KBM-7 (cell line): ENCODE measurements at regions not wholly inside any gene's neighbourhood (a gene's known extent, or its start where the extent isn't known, plus 50 kb on each side); places are given as distances from the start of the nearest gene placed in this dataset.
"Not testable (repeated sequence)": the region's sequence is repeated elsewhere in the genome, so short reads cannot be mapped to it uniquely, and the experiment has no call there.

Experiments
- DNase-seq: peaks from one replicate; pipeline ENCODE4 v3.0.0-alpha.2; 2015
- in situ Hi-C: fragments of 300-500 bp; cut with MboI; formaldehyde crosslinking; loops from 2 replicates; pipeline ENCODE4 v1.14.3; 2020; ENCODE audit warnings: low sequenced_read_pairs, low pct_unique_long_range_greater_than_20kb, mixed read lengths

GRCh38 chr12:42916143-42916542 is 326.6 kb upstream of the PRICKLE1 start:
- in situ Hi-C loops, result no loop called here
- no peak for DNase-seq

DNA sequence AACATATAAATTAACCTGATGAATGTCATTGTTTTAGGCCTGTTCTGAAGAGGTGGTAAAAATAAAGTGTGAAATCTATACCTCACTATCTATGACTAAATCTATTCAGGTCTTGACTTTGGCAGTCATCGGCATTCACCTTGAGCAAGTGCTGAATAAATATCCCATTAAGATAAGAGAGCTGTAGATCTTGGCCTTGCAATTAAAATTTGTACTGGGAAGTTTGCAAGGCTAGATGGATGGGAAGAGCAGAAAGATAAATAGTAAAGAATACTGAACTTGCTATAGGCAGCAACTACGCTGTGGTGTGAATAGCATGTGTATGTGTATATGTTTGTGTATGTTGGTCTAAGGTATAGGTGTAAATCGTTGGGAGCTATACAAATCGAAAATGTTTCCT is 325.9 kb upstream of the PRICKLE1 start:
- in situ Hi-C loops, result no loop called here
- DNase-seq, result no peak

DNA sequence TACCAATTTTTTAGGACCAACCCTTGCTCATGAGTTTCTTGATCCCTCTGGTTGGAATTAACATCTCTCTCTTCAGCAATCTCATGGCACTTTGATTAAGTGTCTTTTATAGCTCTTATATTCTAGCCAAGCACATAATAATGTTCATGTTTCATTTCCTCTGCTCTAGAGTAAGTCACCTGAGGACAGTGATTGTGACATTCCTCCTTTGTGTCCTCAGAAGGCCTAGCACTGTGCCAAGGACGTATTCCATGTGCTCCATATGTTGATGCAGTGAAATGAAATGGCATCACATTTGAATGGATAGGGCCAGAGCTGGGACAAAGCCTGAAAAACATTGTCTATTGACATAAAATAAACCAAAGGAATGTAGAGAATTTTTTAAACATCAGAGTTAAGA is 322.8 kb upstream of the PRICKLE1 start:
- in situ Hi-C loops, result no loop called here
- no peak for DNase-seq

DNA sequence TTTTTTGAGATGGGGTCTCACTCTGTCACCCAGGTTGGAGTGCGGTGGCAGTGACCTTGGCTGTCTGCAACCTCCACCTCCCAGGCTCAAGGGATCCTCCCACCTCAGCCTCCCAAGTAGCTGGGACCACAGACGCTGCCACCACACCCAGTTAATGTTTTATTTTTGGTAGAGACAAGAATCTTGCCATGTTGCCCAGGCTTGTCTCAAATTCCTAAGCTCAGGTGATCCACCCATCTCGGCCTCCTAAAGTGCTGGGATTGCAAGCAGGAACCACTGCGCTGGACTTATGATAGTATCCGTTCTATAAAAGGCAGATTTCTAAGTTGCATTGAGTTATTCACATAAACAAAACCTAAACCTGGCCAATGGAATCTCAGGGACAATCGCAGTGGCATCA is 321.1 kb upstream of the PRICKLE1 start:
- in situ Hi-C loops, result no loop called here

DNA sequence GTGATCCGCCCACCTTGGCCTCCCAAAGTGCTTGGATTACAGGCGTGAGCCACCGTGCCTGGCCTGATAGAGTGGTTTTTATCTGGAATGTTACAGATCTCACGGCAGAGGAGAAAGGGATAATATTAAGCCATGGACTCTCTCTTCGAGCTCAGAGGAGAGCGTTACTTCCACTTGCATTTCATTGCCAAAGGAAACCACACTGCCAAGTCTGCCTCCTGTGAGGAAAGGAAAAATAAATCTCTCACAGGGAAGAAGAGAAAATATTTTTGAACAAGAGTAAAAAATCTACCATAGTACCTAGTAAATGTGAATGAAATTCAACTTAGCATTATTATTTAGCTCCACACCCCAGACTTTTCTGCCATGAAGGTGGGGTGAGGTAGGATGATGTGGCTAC is 319.2 kb upstream of the PRICKLE1 start:
- no peak for DNase-seq
- in situ Hi-C loops, result no loop called here

More for the DNA sequence above, 321.1 kb upstream of the PRICKLE1 start:
- DNase-seq, result no peak

GRCh38 chr12:42906801-42907200 is 317.3 kb upstream of the PRICKLE1 start:
- in situ Hi-C loops, DNase-seq: not testable (repeated sequence)

DNA sequence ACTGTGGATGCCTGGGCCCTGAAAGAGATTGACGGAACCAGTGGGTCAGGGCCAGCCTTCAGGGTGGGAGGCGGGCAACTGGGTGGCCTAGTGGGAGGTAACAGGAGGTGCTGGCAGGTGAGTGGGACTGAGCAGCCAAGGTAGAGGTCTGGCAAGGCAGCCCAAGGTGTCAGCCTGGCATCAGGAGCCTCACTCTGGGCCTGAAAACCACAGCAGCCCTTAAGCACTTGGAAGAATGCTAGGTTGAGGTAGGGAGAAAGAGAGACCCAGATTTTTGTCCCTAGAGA is 315.8 kb upstream of the PRICKLE1 start:
- DNase-seq, result no peak
- in situ Hi-C loops, result no loop called here

GRCh38 chr12:42904683-42905418 is 315.3 kb upstream of the PRICKLE1 start:
- no peak for DNase-seq

GRCh38 chr12:42903736-42904135 is 314.2 kb upstream of the PRICKLE1 start:
- DNase-seq, result no peak
- in situ Hi-C loops, result no loop called here

More at GRCh38 chr12:42904683-42905418, 315.3 kb upstream of the PRICKLE1 start:
- in situ Hi-C loops, result no loop called here

GRCh38 chr12:42902001-42902400 is 312.5 kb upstream of the PRICKLE1 start:
- DNase-seq, result no peak
- in situ Hi-C loops, result no loop called here

GRCh38 chr12:42893803-42894202 is 304.3 kb upstream of the PRICKLE1 start:
- no peak for DNase-seq
- in situ Hi-C loops, result no loop called here

- in situ Hi-C loops, result no loop called here
- DNase-seq, result no peak
Measured at GRCh38 chr12:42892702-42893551, 303.4 kb upstream of the PRICKLE1 start.

DNA sequence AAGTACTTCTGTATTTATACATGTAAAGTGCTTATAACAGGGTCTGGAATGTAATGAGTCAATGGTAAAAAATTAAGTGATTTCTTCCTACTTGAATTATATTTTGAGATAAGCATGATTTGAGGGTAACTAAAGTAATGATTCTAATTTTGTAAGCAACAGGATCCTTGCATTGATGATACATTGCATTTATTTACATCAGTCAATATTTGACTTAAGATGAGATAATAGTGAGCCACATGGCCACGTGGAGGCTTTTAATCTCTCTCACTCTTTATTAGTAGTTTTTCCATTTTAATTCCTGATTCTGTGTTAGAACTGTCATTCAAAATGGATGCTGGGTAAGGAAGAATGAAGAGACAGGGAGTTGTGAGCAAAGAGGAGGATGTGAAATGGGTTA is 298.1 kb upstream of the PRICKLE1 start:
- in situ Hi-C loops, result no loop called here
- no peak for DNase-seq

- in situ Hi-C loops, result no loop called here
- no peak for DNase-seq
Measured at GRCh38 chr12:42886160-42886559, 296.6 kb upstream of the PRICKLE1 start.

- DNase-seq, result no peak
- in situ Hi-C loops, result no loop called here
Measured at GRCh38 chr12:42885677-42886076, 296.1 kb upstream of the PRICKLE1 start.

DNA sequence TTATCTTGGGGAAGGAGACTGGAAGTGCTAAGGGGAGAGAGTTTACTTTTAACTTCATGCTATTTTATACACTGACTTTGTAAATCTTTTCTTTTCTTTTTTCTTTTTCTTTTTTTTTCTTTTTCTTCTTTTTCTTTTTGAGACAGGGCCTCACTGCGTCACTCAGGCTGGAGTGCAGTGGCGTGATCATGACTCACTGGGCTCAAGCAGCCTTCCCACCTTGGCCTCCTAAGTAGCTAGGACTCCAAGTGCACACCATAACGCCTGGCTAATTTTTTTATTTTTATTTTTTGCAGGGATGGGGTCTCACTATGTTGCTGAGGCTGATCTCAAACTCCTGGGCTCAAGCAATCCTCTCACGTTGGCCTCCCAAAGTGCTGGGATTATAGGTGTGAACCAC is 294.6 kb upstream of the PRICKLE1 start:
- in situ Hi-C loops, result no loop called here
- no peak for DNase-seq

DNA sequence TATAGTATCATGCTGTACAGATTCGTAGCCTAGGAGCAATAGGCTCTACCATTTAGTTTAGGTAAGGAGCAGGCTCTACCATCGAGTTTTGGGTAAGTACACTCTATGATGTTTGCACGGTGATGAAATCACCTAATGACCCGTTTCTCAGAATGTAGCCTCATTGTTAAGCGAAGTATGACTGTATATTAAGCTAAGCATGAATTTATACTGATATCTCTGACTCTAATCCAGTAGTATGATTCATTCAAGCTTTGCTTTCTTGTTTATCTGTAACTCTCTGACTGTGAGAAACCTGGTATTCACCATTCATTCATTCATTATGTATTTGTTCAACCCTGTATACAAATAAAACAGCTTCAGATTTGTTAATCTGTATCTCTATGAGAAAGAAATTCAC is 283.9 kb upstream of the PRICKLE1 start:
- DNase-seq, result no peak
- in situ Hi-C loops, result no loop called here

GRCh38 chr12:42871816-42872215 is 282.3 kb upstream of the PRICKLE1 start:
- DNase-seq, result no peak
- in situ Hi-C loops, result no loop called here

GRCh38 chr12:42868291-42868690 is 278.7 kb upstream of the PRICKLE1 start:
- DNase-seq, result no peak
- in situ Hi-C loops, result no loop called here

DNA sequence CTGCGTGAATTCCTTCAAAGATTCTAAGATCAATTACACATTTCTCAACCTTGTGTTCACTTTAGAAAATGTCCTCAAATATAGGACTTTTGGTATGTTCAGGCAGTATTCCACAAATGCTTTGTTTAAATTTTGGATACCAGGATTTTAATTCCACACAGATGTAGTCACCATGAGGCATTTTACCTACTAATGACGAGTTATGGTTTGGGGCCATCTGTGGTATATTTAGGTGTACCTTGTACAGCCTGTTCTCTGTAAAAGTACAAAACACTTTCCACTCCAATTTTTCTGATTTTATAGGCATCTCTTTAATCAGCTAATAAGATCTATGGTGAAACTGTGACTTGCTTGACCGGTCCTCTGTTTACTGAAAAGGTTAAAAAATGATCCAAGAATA is 275.7 kb upstream of the PRICKLE1 start:
- no peak for DNase-seq
- in situ Hi-C loops, result no loop called here

GRCh38 chr12:42862055-42862454 is 272.5 kb upstream of the PRICKLE1 start:
- in situ Hi-C loops, result no loop called here
- DNase-seq, result no peak
